OCI-LY1 (cell line): ENCODE measurements at regions not wholly inside any gene's neighbourhood (a gene's known extent, or its start where the extent isn't known, plus 50 kb on each side); places are given as distances from the start of the nearest gene placed in this dataset.

Experiments
- CTCF ChIP-seq: fragments of 200-600 bp; sonication (generic), shearing (Covaris generic); IDR thresholded peaks from 2 replicates; pipeline ENCODE4 v1.5.1; 2017; ENCODE audit warnings: mild to moderate bottlenecking, antibody characterized with exemption, low read length, moderate library complexity, mixed read lengths
- EZH2 ChIP-seq: fragments of 200-600 bp; sonication (generic), shearing (Covaris generic); IDR thresholded peaks from 2 replicates; pipeline ENCODE4 v1.8.0; 2017; ENCODE audit warnings: borderline replicate concordance, mixed run types, mild to moderate bottlenecking, antibody characterized with exemption, low read length, moderate library complexity, mixed read lengths

- TF ChIP-seq CTCF (no peak), EZH2 (no peak)
Observed at GRCh38 chr14:99075061-99075460, 196.9 kb downstream of the BCL11B start.
